ENCODE measurements at regions not wholly inside any gene's neighbourhood (a gene's known extent, or its start where the extent isn't known, plus 50 kb on each side); places are given as distances from the start of the nearest gene placed in this dataset.

GRCh38 chr13:106696140-106696539 lies 128.2 kb upstream of the ARGLU1 start:
- H3K4me3 ChIP-seq (ENCODE audit: low read depth, low read length): no peak overlapping the region
- DNase-seq: no peak
- no peak for TF ChIP-seq CTCF (IDR thresholded peaks at IDR 0.05; ENCODE audit: low read depth, low read length)
- H3K27me3 ChIP-seq (ENCODE audit: insufficient read depth, low read depth, severe bottlenecking): peaks cover 8% of the 10 kb centered on the region
- H3K36me3 ChIP-seq: no peaks in the 10 kb centered on the region
- H3K27ac ChIP-seq: no peak overlapping the region
- H3K9me3 ChIP-seq (ENCODE audit: severe bottlenecking): no peaks in the 10 kb centered on the region

DNA sequence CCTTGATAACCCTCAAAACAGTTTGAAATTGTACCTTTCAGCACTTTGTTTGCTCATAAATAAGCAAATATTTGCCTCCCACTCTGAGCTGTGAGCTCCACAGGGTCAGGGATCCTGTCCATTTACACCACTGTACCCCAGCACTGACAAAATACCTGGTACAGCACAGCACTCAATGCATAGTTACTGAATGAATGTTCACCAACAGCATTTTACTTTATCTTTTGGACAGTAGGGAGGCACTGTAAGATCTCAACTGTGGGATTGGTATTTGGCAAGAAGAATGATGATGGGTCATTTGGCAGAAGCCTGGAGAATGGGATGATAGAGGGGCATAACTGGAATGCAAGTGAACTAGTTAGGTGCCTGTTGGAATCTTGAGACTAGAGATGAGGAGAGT lies 127.2 kb upstream of the ARGLU1 start:
- DNase-seq: no peak
- H3K36me3 ChIP-seq: no peaks in the 10 kb centered on the region
- peaks cover 8% of the 10 kb centered on the region for H3K27me3 ChIP-seq (ENCODE audit: insufficient read depth, low read depth, severe bottlenecking)
- H3K9me3 ChIP-seq (ENCODE audit: severe bottlenecking): no peaks in the 10 kb centered on the region
- no peak for TF ChIP-seq CTCF (IDR thresholded peaks at IDR 0.05; ENCODE audit: low read depth, low read length)
- no peak overlapping the region for H3K4me3 ChIP-seq (ENCODE audit: low read depth, low read length)
- no peak overlapping the region for H3K27ac ChIP-seq

DNA sequence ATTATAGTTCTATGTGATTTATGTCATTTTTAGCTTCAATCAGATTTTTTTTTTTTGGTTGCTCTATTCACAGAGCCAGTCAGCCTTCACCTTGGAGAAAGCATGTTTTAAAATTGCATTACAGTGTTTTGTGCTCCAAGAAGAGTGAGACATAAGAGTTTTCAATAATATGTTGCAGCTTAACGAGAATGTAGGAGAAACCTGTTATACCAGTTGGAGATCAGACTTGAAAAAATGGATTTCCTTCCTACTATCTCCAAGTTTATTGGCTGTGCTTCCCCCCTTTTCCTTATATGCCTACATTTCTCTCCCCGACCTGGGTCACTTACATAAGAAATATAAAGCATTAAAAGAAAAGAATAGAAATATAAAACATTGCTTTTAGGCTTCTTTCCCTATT lies 123.9 kb upstream of the ARGLU1 start:
- Histone ChIP-seq H3K36me3 (no peaks in the 10 kb centered on the region), H3K4me3 (ENCODE audit: low read depth, low read length) (no peak overlapping the region), H3K27ac (no peak overlapping the region), H3K27me3 (ENCODE audit: insufficient read depth, low read depth, severe bottlenecking) (peaks cover 4% of the 10 kb centered on the region), H3K9me3 (ENCODE audit: severe bottlenecking) (no peaks in the 10 kb centered on the region)
- DNase-seq: no peak
- TF ChIP-seq CTCF (IDR thresholded peaks at IDR 0.05; ENCODE audit: low read depth, low read length): no peak

GRCh38 chr13:106691341-106691740 lies 123.4 kb upstream of the ARGLU1 start:
- TF ChIP-seq CTCF (IDR thresholded peaks at IDR 0.05; ENCODE audit: low read depth, low read length): no peak
- Histone ChIP-seq H3K27me3 (ENCODE audit: insufficient read depth, low read depth, severe bottlenecking) (peaks cover 4% of the 10 kb centered on the region), H3K9me3 (ENCODE audit: severe bottlenecking) (no peaks in the 10 kb centered on the region), H3K36me3 (no peaks in the 10 kb centered on the region), H3K4me3 (ENCODE audit: low read depth, low read length) (no peak overlapping the region), H3K27ac (no peak overlapping the region)
- no peak for DNase-seq

GRCh38 chr13:106690779-106691178 lies 122.8 kb upstream of the ARGLU1 start:
- H3K9me3 ChIP-seq (ENCODE audit: severe bottlenecking): no peaks in the 10 kb centered on the region
- no peak for TF ChIP-seq CTCF (IDR thresholded peaks at IDR 0.05; ENCODE audit: low read depth, low read length)
- no peak overlapping the region for H3K4me3 ChIP-seq (ENCODE audit: low read depth, low read length)
- DNase-seq: no peak
- H3K36me3 ChIP-seq: no peaks in the 10 kb centered on the region
- H3K27me3 ChIP-seq (ENCODE audit: insufficient read depth, low read depth, severe bottlenecking): peaks cover 4% of the 10 kb centered on the region
- no peak overlapping the region for H3K27ac ChIP-seq

- TF ChIP-seq CTCF (IDR thresholded peaks at IDR 0.05; ENCODE audit: low read depth, low read length): no peak
- no peak overlapping the region for H3K27ac ChIP-seq
- H3K9me3 ChIP-seq (ENCODE audit: severe bottlenecking): no peaks in the 10 kb centered on the region
- peaks cover 7% of the 10 kb centered on the region for H3K27me3 ChIP-seq (ENCODE audit: insufficient read depth, low read depth, severe bottlenecking)
- no peaks in the 10 kb centered on the region for H3K36me3 ChIP-seq
- no peak overlapping the region for H3K4me3 ChIP-seq (ENCODE audit: low read depth, low read length)
- no peak for DNase-seq
Measured at GRCh38 chr13:106689906-106690305, 122.0 kb upstream of the ARGLU1 start.

All from WERI-Rb-1 (cell line).